Right lobe of liver (tissue), 6 donors: ENCODE measurements at regions not wholly inside any gene's neighbourhood (a gene's known extent, or its start where the extent isn't known, plus 50 kb on each side); places are given as distances from the start of the nearest gene placed in this dataset.
A peak's percentile ranks its signal among the peaks of the same experiment; 100 is the strongest.

ENCODE experiments used
- ATAC-seq, 4 donors: fragments of 200-7000 bp; cut with Tn5 transposase; one replicate each; pipeline ENCODE4 v1.9.1; 2020; ENCODE audit warnings: mild to moderate bottlenecking in 4 of 4, moderate library complexity in 4 of 4
- DNase-seq, 3 donors: peaks; one replicate each; pipeline ENCODE4 v3.0.0-alpha.2; 2020
- H3K27ac ChIP-seq, 3 donors: fragments of 200-600 bp; one replicate each; pipeline ENCODE4 v1.8.0; 2022
- H3K27me3 ChIP-seq, 2 donors: fragments of 200-600 bp; one replicate each; pipeline ENCODE4 v1.8.0; 2022
- H3K36me3 ChIP-seq, 4 donors: fragments of 200-600 bp; sonication (generic) in 1 of 4; one replicate each; pipeline versions ENCODE4 v1.5.1 to v1.8.0; 2017 to 2022; ENCODE audit warnings: control low read depth in 1 of 4
- H3K4me1 ChIP-seq, 4 donors: fragments of 200-600 bp; sonication (generic) in 1 of 4; one replicate each; pipeline versions ENCODE4 v1.5.1 to v1.8.0; 2017 to 2022; ENCODE audit warnings: control low read depth in 1 of 4
- H3K4me3 ChIP-seq, 3 donors: fragments of 200-600 bp; one replicate each; pipeline ENCODE4 v1.8.0; 2022
- H3K9me3 ChIP-seq, 4 donors: fragments of 200-600 bp; sonication (generic) in 1 of 4; one replicate each; pipeline versions ENCODE4 v1.5.1 to v1.8.0; 2017 to 2022; ENCODE audit warnings: control low read depth in 1 of 4
- CTCF ChIP-seq, 4 donors: fragments of 200-600 bp in 3 of 4; fragments of 450-650 bp in 1 of 4; IDR thresholded peaks; one replicate each; pipeline versions ENCODE4 v1.5.1 to v1.8.0; 2016 to 2022; ENCODE audit warnings: antibody characterized with exemption in 4 of 4, mild to moderate bottlenecking in 2 of 4
- POLR2A ChIP-seq: fragments of 450-650 bp; IDR thresholded peaks from one replicate; pipeline ENCODE4 v1.6.1; 2017; ENCODE audit warnings: antibody characterized with exemption, mild to moderate bottlenecking
- WGBS: methylation state at CpG from one replicate; pipeline ENCODE4 v1.1.6; 2018; ENCODE audit warnings: low coverage, low lambda C conversion rate; ENCODE audit not compliant: insufficient coverage; ENCODE audit errors: missing lambda C conversion rate; 5-methylcytosine and 5-hydroxymethylcytosine counted together
- intact Hi-C, 2 donors: fragments of 100-400 bp; cut with DNase I; formaldehyde crosslinking; loops; one replicate each; pipeline versions ENCODE4 v1.11.2 to v1.14.1; 2022
- donor health status: DM: no; HTN: yes; CAD: no.
- donor health status: DM: no; HTN: no; CAD: no.
- donor health status: DM: no; HTN: no; CAD: no.
- donor health status: DM: no; HTN: yes; CAD: no.
- donor health status: DM: no; HTN: yes; CAD: no.

- no peaks in the 10 kb centered on the region for H3K4me1 ChIP-seq
- no peak for ATAC-seq
- H3K36me3 ChIP-seq = no peaks in the 10 kb centered on the region
- intact Hi-C loops = no loop called here
- TF ChIP-seq CTCF (IDR thresholded peaks at IDR 0.05) = no peak
- TF ChIP-seq POLR2A = no peak
- H3K27ac ChIP-seq = no peak overlapping the region
- H3K27me3 ChIP-seq = no peaks in the 10 kb centered on the region
- no peak for DNase-seq
- 34% methylated on average over 7 of the region's 7 CpGs for WGBS
- H3K9me3 ChIP-seq = no peaks in the 10 kb centered on the region
- H3K4me3 ChIP-seq = no peak overlapping the region
Observed at GRCh38 chr5:2675548-2675947, 75.9 kb downstream of the IRX2 start.

- WGBS = 44% methylated on average over 3 of the region's 3 CpGs
Observed at GRCh38 chr5:2674456-2674855, 77.0 kb downstream of the IRX2 start.

GRCh38 chr5:2670940-2671339 lies 80.5 kb downstream of the IRX2 start:
- TF ChIP-seq CTCF (IDR thresholded peaks at IDR 0.05) (no peak), POLR2A (no peak)
- ATAC-seq = peak in 1 of 4 donors; percentile 31
- H3K4me1 ChIP-seq = no peaks in the 10 kb centered on the region
- H3K36me3 ChIP-seq = no peaks in the 10 kb centered on the region
- H3K27ac ChIP-seq = no peak overlapping the region
- H3K27me3 ChIP-seq = no peaks in the 10 kb centered on the region
- intact Hi-C loops = no loop called here
- WGBS = 65% methylated on average over 6 of the region's 14 CpGs
- no peak overlapping the region for H3K4me3 ChIP-seq
- no peak for DNase-seq
- H3K9me3 ChIP-seq = no peaks in the 10 kb centered on the region

More at GRCh38 chr5:2674456-2674855, 77.0 kb downstream of the IRX2 start:
- Histone ChIP-seq H3K27me3 (no peaks in the 10 kb centered on the region), H3K4me1 (no peaks in the 10 kb centered on the region), H3K9me3 (no peaks in the 10 kb centered on the region), H3K27ac (no peak overlapping the region), H3K36me3 (no peaks in the 10 kb centered on the region), H3K4me3 (no peak overlapping the region)
- TF ChIP-seq CTCF (IDR thresholded peaks at IDR 0.05) (no peak), POLR2A (no peak)
- no peak for ATAC-seq
- intact Hi-C loops = no loop called here
- no peak for DNase-seq

- DNase-seq = no peak
- no peak for TF ChIP-seq CTCF (IDR thresholded peaks at IDR 0.05)
- TF ChIP-seq POLR2A = no peak
- ATAC-seq = no peak
- Histone ChIP-seq H3K27me3 (no peaks in the 10 kb centered on the region), H3K9me3 (no peaks in the 10 kb centered on the region), H3K27ac (no peak overlapping the region), H3K4me3 (no peak overlapping the region), H3K36me3 (no peaks in the 10 kb centered on the region), H3K4me1 (no peaks in the 10 kb centered on the region)
- intact Hi-C loops = no loop called here
- WGBS = 69% methylated on average over 4 of the region's 16 CpGs
Observed at GRCh38 chr5:2669913-2670312, 81.6 kb downstream of the IRX2 start.

- H3K4me1 ChIP-seq = no peaks in the 10 kb centered on the region
- 86% methylated on average over 4 of the region's 4 CpGs for WGBS
- no peak for TF ChIP-seq CTCF (IDR thresholded peaks at IDR 0.05)
- TF ChIP-seq POLR2A = no peak
- H3K27me3 ChIP-seq = no peaks in the 10 kb centered on the region
- DNase-seq (no peak), ATAC-seq (no peak)
- H3K36me3 ChIP-seq = no peaks in the 10 kb centered on the region
- no peak overlapping the region for H3K4me3 ChIP-seq
- no peak overlapping the region for H3K27ac ChIP-seq
- intact Hi-C loops = no loop called here
- H3K9me3 ChIP-seq = no peaks in the 10 kb centered on the region
Observed at GRCh38 chr5:2669259-2669658, 82.2 kb downstream of the IRX2 start.
